Stimulated activated CD8-positive, alpha-beta memory T cell treated with anti-CD3 and anti-CD28 coated beads, Interleukin-15, amount 100 ng/mL, for 24 hours (primary cell): ENCODE measurements at regions not wholly inside any gene's neighbourhood (a gene's known extent, or its start where the extent isn't known, plus 50 kb on each side); places are given as distances from the start of the nearest gene placed in this dataset.

Experiments
- DNase-seq: peaks from one replicate; pipeline ENCODE4 v3.0.0-alpha.2; 2020; ENCODE audit warnings: low read depth

GRCh38 chr21:27251752-27252151 lies 284.9 kb upstream of the ADAMTS5 start:
- DNase-seq, result no peak

GRCh38 chr21:27250366-27250765 lies 283.5 kb upstream of the ADAMTS5 start:
- no peak for DNase-seq

GRCh38 chr21:27248814-27249213 lies 281.9 kb upstream of the ADAMTS5 start:
- no peak for DNase-seq

- no peak for DNase-seq
Observed at GRCh38 chr21:27246741-27247140, 279.9 kb upstream of the ADAMTS5 start.

GRCh38 chr21:27244776-27245175 lies 277.9 kb upstream of the ADAMTS5 start:
- no peak for DNase-seq

- no peak for DNase-seq
Observed at GRCh38 chr21:27244352-27244751, 277.5 kb upstream of the ADAMTS5 start.

- no peak for DNase-seq
Observed at GRCh38 chr21:27240839-27241238, 274.0 kb upstream of the ADAMTS5 start.

- no peak for DNase-seq
Observed at GRCh38 chr21:27233514-27234115, 266.7 kb upstream of the ADAMTS5 start.

- DNase-seq, result no peak
Observed at GRCh38 chr21:27225940-27226339, 259.1 kb upstream of the ADAMTS5 start.

GRCh38 chr21:27225151-27225550 lies 258.3 kb upstream of the ADAMTS5 start:
- DNase-seq, result no peak

GRCh38 chr21:27224169-27224568 lies 257.3 kb upstream of the ADAMTS5 start:
- no peak for DNase-seq

GRCh38 chr21:27221077-27221476 lies 254.2 kb upstream of the ADAMTS5 start:
- DNase-seq, result no peak

GRCh38 chr21:27220416-27220815 lies 253.5 kb upstream of the ADAMTS5 start:
- DNase-seq, result no peak

- no peak for DNase-seq
Observed at GRCh38 chr21:27219068-27219467, 252.2 kb upstream of the ADAMTS5 start.

GRCh38 chr21:27213303-27213702 lies 246.4 kb upstream of the ADAMTS5 start:
- DNase-seq, result no peak

- DNase-seq, result no peak
Observed at GRCh38 chr21:27212441-27212840, 245.6 kb upstream of the ADAMTS5 start.

GRCh38 chr21:27209546-27209945 lies 242.7 kb upstream of the ADAMTS5 start:
- no peak for DNase-seq

- no peak for DNase-seq
Observed at GRCh38 chr21:27206368-27206982, 239.6 kb upstream of the ADAMTS5 start.

GRCh38 chr21:27202301-27202700 lies 235.4 kb upstream of the ADAMTS5 start:
- DNase-seq, result no peak

- DNase-seq, result no peak
Observed at GRCh38 chr21:27201197-27201596, 234.3 kb upstream of the ADAMTS5 start.

- no peak for DNase-seq
Observed at GRCh38 chr21:27196651-27197050, 229.8 kb upstream of the ADAMTS5 start.

- no peak for DNase-seq
Observed at GRCh38 chr21:27192281-27192949, 225.5 kb upstream of the ADAMTS5 start.

- DNase-seq, result no peak
Observed at GRCh38 chr21:27190601-27191000, 223.7 kb upstream of the ADAMTS5 start.

- DNase-seq, result no peak
Observed at GRCh38 chr21:27189870-27190269, 223.0 kb upstream of the ADAMTS5 start.
